GM18867 (cell line): ENCODE measurements at regions not wholly inside any gene's neighbourhood (a gene's known extent, or its start where the extent isn't known, plus 50 kb on each side); places are given as distances from the start of the nearest gene placed in this dataset.
"Not testable (repeated sequence)": the region's sequence is repeated elsewhere in the genome, so short reads cannot be mapped to it uniquely, and the experiment has no call there.

Experiments used
- ATAC-seq: cut with Tn5 transposase; IDR thresholded peaks from one replicate; pipeline ENCODE4 v1.9.1; 2021; ENCODE audit warnings: mild to moderate bottlenecking, moderate library complexity; ENCODE audit not compliant: unreplicated experiment

DNA sequence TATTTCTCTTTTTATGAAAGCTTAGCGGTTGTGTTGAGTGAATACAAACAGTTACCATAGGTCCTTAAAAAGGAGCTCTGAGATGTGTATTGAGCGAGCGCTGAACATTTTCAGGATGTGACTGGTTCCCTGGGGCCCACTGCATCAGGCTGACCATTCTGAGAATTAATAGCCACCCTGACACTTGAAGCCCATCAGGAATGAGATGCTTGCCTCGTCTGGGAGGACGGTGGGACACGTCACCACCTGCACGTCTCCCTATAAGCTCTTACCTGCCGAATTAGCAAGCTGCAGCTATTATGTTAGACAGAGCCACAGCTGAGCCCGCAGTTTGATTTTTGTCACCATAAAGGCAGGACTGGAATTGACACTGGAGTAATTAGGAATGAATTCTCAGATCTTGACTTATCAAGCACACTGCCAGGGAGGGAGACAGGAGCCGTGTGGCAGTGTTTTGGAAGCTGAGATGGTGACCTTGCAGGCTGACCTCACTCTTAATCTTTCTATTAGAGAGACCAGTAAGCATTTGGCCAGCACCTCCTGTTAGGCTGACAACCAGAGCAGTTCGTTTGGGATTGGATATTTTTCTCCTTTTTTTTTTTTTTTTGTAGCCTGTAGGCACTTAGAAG, 373.1 kb upstream of the WWC1 start:
- ATAC-seq, result no peak

DNA sequence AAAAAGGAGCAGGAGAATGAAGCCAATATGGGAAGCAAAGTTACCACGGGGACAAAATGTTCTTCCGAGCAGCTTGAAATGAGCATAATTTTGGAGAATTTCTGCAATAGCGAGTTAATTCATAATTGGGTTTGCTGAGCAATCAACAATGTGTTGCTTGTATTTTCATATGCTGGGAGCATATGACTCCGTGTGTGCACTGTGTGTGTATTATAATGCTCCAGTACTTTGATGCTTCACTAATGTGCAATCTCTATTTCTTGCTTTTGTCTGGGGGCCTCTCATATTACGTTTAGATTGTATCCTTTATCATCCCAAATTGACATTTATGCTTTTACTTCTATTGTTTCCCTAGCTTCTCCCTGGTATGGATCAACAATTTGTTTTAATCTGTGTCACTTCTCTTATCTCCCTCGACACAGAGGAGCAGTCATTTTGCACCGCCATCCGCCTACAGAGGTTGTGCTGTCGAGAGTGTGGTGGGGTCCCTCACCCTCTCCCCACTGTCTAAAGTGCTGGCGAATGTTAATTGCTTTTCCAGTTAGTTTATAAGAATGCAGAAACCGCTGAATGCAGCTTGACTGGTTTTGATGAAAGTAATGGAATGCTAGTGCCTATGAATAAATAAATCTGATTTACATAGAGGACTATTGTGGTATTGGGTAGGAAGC, 372.5 kb upstream of the WWC1 start:
- ATAC-seq, result no peak

DNA sequence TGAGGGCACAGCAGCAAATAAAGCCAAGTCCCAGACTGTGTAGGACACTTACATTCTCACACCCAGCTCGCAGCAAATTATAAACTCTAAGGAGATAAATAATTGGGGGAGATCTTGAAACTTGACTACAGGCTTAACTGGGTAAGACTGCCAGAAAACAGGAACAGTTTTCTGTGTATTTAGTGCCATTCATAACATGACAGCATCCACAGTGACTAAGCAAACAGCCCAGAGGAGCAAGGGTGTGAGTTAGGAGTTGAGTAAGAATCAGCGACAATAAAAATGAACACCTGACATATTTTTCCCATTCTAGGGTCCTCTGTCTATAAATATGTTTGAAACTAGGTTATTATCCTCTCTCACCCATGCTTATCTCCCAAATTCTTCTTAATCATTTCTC, 370.9 kb upstream of the WWC1 start:
- no peak for ATAC-seq

DNA sequence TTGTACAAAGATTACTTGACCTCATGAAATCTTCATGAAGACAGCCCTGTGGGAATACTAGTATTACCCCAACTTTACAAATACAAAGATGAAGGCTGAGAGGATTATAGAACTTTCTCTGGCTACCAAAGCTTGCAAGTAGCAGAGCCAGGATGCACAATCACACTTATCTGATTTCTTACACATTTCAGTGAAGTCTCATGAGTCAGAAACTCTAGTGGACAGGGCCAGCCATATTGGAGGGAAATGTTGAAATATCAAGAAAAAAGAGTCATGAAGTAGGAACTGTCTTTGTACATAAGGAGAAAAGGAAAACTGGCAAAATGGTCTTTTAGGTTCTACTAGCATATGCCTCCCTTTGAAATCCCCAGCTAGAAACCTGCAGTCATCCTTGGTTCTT, 369.6 kb upstream of the WWC1 start:
- ATAC-seq, result no peak

DNA sequence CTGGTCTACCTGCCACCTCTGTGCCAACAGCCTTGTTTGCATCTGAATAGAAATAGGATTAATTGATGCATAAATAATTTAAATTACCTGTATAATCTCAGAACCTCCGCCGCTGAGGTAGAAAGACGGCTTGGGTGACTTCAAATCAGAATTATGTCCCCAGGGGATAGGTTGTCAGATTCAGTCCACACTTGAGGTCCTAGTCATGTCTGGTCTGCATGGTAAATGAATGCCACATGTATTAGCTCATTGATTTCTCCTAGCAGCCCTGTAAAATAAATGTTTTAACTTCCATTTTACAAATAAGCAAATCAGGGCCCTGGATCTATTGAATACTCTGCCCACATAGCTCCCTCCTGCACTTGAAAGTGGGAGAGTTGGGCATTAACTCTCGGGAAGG, 368.0 kb upstream of the WWC1 start:
- no peak for ATAC-seq

DNA sequence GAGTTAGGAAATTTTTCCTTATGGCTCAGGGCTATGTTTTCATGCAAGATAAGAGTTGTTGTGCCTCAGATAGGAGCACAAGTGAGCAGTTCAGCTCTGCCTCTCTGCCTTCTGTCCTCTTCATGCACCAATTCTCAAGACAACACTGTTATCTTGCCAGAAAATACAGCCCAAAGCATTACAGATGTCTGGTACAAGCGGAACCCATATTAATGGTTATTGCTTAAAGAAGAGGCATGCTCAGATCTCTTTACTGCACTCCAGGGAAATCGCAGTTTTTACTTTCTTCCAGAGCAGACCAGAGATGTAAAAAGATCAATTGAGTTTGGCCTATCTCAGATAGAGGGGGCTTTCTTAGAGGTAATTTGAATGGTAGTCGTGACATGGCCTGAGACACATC, 361.6 kb upstream of the WWC1 start:
- no peak for ATAC-seq

GRCh38 chr5:167934551-167934971, 356.9 kb upstream of the WWC1 start:
- ATAC-seq, result no peak

DNA sequence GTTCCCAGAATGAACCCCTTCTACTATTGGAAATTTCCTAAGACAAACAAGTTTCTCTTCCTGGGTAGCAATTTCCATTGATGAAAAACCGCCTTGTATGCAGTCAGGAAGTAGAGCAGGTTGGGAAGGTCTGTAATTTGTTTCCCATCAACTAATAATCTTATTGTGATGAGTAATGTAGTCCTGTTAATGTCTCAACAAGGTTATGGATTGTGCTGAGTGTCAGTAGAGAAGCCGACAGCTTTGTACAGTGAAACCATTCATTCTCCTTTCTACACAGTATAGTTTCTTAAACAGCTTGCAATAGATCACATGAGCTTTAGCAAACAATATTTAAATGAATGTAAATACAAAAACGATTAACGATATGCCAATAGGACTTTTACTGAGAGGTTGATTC, 355.4 kb upstream of the WWC1 start:
- no peak for ATAC-seq

GRCh38 chr5:167936944-167937634, 354.4 kb upstream of the WWC1 start:
- ATAC-seq, result no peak

- no peak for ATAC-seq
These were observed 353.8 kb upstream of the WWC1 start for GRCh38 chr5:167937635-167937998.

- no peak for ATAC-seq
These were observed 351.8 kb upstream of the WWC1 start for GRCh38 chr5:167939686-167940085.

DNA sequence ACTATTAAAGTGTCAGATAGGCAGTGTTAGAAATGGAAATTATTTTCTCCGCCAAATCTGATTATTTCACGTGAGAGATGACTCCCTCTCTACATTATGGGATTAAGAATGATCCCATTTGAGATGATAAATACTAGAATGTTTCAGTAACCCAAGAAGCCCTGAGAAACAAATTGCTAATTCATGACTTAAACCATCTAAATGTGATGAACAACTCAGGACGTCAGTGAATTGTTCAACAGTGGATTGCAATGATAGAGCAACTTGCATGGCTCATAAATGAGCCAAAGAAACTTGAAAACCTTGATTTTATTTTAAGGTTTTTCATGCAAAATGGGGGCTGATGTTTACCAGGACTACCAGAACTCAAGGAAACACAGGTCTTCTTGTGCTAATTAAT, 350.5 kb upstream of the WWC1 start:
- no peak for ATAC-seq

DNA sequence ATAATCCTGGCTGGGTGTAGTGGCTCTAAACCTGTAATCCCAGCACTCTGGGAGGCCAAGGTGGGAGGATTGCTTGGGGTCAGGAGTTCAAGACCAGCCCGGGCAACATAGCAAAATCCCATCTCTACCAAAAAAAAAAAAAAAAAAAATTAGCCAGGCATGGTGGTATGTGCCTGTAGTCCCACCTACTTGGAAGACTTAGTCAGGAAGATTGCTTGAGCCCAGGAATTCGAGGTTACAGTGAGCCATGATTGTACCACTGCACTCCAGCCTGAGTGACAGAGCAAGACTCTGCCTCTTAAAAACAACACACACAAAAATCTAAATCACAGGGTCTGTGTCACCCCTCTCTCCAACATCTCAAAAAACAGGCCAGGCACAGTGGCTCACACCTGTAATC, 349.9 kb upstream of the WWC1 start:
- not testable (repeated sequence) for ATAC-seq

- no peak for ATAC-seq
These were observed 348.1 kb upstream of the WWC1 start for GRCh38 chr5:167943343-167943742.

- no peak for ATAC-seq
These were observed 347.2 kb upstream of the WWC1 start for GRCh38 chr5:167944121-167944852.

DNA sequence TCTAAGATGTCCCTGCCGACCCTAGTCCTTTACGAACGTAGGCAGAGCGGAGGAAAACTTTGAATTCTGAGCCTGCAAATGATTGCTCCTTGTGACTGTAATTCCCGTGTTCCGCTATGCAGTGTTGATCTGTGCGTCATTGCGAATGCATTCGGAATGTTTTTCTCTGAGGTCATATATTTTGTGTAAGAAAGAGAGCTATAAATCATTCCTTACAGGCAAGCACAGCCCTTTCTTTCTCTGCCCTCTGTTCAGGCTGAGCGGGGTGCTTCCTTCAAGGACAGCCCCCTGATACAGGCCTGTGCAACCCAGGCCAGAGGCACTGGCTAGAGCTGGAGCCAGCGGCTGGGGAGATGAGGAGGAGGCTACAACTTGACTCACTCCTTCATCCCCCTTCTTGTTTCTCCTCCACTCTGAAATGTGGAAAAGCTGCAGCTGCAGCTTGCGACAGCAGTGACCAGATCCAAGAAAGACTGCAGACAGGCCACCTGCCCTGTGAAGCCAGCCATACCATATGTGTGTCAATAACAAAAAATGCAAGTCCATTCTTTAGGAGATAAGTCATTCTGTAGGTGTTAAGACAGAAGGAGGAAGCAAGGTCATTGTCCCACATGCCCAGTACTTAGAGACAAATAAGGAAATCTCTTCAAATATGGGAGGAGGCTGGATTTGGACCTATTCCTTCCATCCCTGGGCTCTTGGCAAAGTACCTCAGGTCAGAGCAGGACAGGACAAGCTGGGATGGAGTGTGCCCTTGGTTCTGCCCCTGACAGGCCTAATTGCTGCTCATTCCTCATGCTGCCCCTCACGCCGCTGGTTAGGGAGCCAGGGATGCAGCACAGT, 345.7 kb upstream of the WWC1 start:
- ATAC-seq, result no peak

GRCh38 chr5:167947306-167947705, 344.1 kb upstream of the WWC1 start:
- no peak for ATAC-seq

GRCh38 chr5:167948251-167948650, 343.2 kb upstream of the WWC1 start:
- no peak for ATAC-seq

GRCh38 chr5:167949435-167949834, 342.0 kb upstream of the WWC1 start:
- ATAC-seq, result no peak

DNA sequence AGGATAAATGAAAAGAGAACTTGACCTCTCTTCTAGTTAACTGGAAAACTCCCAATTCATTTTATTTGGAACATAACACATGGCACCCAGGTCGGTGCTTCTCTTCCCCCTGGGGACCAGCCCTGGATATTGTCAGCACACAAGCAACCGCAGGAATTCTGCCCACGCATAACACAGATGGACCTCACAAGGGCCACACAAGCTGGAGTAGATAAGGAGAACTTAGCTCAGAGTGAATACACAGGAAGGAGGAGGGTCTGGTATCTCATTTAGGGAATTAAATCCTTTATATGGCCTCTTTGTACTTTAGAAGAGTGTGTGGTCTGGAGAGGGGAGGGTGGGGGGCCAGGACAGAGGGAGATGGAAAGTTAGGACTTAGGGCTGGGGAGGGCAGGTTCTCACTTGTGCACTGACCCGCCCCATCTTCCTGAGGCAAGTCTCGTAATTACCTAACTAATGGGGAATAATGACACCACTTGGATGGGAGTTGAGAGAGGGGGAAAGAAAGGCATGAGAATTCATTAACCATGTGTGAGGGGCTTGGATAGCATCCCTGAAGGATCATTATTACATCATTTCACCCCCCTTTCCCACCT, 341.2 kb upstream of the WWC1 start:
- ATAC-seq, result no peak
